MM.1S (cell line): ENCODE measurements at regions not wholly inside any gene's neighbourhood (a gene's known extent, or its start where the extent isn't known, plus 50 kb on each side); places are given as distances from the start of the nearest gene placed in this dataset.

Source experiments
- EZH2 ChIP-seq: fragments of 300-600 bp; sonication (generic); optimal IDR thresholded peaks from 2 replicates; pipeline ENCODE3; 2017; ENCODE audit warnings: low read depth, mild to moderate bottlenecking, antibody characterized with exemption, low read length, mixed read lengths
- TF ChIP-seq, protein P1 (sequence below): fragments of 300-600 bp; sonication (generic); IDR thresholded peaks from 2 replicates; pipeline ENCODE4 v1.5.1; 2016; ENCODE audit warnings: antibody characterized with exemption, low read length, mixed read lengths

DNA sequence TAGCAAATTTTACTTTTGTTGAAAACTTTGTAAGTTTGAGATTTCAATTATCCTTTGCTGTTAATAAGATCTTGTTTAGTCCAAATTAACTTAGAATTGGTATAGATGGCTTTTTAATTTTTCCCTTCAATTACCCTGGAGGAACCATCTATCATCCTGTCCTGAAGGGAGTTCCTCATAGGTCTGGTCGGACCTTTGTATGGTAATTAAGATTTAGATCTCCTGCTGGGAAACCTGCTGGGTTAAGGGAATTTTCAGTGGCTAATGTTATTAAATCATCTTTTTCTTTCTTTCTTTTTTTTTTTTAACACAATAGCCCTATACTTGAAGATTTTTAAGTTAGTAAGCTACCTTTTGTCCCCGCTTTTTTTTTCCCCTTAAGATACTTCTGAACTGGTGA, 63.0 kb upstream of the PRMT8 start:
- TF ChIP-seq, protein P1, sequence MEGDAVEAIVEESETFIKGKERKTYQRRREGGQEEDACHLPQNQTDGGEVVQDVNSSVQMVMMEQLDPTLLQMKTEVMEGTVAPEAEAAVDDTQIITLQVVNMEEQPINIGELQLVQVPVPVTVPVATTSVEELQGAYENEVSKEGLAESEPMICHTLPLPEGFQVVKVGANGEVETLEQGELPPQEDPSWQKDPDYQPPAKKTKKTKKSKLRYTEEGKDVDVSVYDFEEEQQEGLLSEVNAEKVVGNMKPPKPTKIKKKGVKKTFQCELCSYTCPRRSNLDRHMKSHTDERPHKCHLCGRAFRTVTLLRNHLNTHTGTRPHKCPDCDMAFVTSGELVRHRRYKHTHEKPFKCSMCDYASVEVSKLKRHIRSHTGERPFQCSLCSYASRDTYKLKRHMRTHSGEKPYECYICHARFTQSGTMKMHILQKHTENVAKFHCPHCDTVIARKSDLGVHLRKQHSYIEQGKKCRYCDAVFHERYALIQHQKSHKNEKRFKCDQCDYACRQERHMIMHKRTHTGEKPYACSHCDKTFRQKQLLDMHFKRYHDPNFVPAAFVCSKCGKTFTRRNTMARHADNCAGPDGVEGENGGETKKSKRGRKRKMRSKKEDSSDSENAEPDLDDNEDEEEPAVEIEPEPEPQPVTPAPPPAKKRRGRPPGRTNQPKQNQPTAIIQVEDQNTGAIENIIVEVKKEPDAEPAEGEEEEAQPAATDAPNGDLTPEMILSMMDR: no peak
- TF ChIP-seq EZH2: no peak
